Peyer's patch (tissue), 4 donors: ENCODE measurements at regions not wholly inside any gene's neighbourhood (a gene's known extent, or its start where the extent isn't known, plus 50 kb on each side); places are given as distances from the start of the nearest gene placed in this dataset.
"Not testable (repeated sequence)": the region's sequence is repeated elsewhere in the genome, so short reads cannot be mapped to it uniquely, and the experiment has no call there.

Experiments
- DNase-seq, 3 donors: peaks; one replicate each; pipeline ENCODE4 v3.0.0-alpha.2; 2017 to 2019
- H3K27ac ChIP-seq, 4 donors: fragments of 200-600 bp; sonication (generic); one replicate each; pipeline ENCODE4 v1.5.1; 2016 to 2019
- H3K27me3 ChIP-seq, 2 donors: fragments of 200-600 bp; sonication (generic); one replicate each; pipeline ENCODE4 v1.5.1; 2019
- H3K36me3 ChIP-seq, 3 donors: fragments of 200-600 bp; sonication (generic); one replicate each; pipeline ENCODE4 v1.5.1; 2016 to 2019
- H3K4me1 ChIP-seq, 4 donors: fragments of 200-600 bp; sonication (generic); one replicate each; pipeline ENCODE4 v1.5.1; 2016 to 2019
- H3K4me3 ChIP-seq, 4 donors: fragments of 200-600 bp; sonication (generic); 1 replicate in 3 of 4; 2 replicates in 1 of 4; pipeline ENCODE4 v1.5.1; 2016 to 2019; ENCODE audit warnings: mild to moderate bottlenecking in 1 of 4
- H3K9me3 ChIP-seq, 4 donors: fragments of 200-600 bp; sonication (generic); one replicate each; pipeline ENCODE4 v1.5.1; 2016 to 2019; ENCODE audit warnings: mild to moderate bottlenecking in 1 of 4
- POLR2A ChIP-seq, 2 donors: fragments of 450-650 bp; IDR thresholded peaks; one replicate each; pipeline ENCODE4 v1.5.1; 2017; ENCODE audit warnings: antibody characterized with exemption in 2 of 2, mild to moderate bottlenecking in 2 of 2, moderate library complexity in 2 of 2
- TF ChIP-seq, protein P1 (sequence below), 6 experiments: fragments of 450-650 bp in 4 of 6; fragments of 200-600 bp in 2 of 6; sonication (generic) in 1 of 6; IDR thresholded peaks; one replicate each; pipeline ENCODE4 v1.5.1; 2017 to 2019; ENCODE audit warnings: antibody characterized with exemption in 6 of 6, mild to moderate bottlenecking in 3 of 6, moderate library complexity in 1 of 6

DNA sequence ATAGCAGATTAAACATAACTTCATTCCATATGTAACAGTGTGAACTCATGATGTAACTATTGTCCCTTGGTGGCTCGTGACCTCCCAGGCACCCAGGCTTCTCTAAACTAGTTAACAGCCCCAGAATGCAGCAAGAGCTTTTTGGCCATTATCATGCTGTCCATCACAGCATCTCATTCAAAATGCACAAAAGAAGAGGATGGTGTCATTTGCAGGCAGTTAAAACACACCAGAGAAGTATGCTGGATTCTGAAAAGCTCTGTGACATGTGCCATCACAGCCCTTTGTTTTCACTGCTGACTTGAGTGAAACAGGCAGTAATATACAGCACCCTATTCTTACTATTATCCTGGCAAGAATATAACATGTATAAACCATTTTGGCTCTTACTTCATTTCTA is 117.6 kb upstream of the CHMP2B start:
- no peaks in the 10 kb centered on the region for H3K27me3 ChIP-seq
- H3K4me3 ChIP-seq, result no peak overlapping the region
- H3K27ac ChIP-seq, result no peak overlapping the region
- DNase-seq, result no peak
- no peaks in the 10 kb centered on the region for H3K36me3 ChIP-seq
- no peaks in the 10 kb centered on the region for H3K9me3 ChIP-seq
- H3K4me1 ChIP-seq, result no peaks in the 10 kb centered on the region
- TF ChIP-seq, protein P1, sequence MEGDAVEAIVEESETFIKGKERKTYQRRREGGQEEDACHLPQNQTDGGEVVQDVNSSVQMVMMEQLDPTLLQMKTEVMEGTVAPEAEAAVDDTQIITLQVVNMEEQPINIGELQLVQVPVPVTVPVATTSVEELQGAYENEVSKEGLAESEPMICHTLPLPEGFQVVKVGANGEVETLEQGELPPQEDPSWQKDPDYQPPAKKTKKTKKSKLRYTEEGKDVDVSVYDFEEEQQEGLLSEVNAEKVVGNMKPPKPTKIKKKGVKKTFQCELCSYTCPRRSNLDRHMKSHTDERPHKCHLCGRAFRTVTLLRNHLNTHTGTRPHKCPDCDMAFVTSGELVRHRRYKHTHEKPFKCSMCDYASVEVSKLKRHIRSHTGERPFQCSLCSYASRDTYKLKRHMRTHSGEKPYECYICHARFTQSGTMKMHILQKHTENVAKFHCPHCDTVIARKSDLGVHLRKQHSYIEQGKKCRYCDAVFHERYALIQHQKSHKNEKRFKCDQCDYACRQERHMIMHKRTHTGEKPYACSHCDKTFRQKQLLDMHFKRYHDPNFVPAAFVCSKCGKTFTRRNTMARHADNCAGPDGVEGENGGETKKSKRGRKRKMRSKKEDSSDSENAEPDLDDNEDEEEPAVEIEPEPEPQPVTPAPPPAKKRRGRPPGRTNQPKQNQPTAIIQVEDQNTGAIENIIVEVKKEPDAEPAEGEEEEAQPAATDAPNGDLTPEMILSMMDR (IDR thresholded peaks at IDR 0.05), result no peak

DNA sequence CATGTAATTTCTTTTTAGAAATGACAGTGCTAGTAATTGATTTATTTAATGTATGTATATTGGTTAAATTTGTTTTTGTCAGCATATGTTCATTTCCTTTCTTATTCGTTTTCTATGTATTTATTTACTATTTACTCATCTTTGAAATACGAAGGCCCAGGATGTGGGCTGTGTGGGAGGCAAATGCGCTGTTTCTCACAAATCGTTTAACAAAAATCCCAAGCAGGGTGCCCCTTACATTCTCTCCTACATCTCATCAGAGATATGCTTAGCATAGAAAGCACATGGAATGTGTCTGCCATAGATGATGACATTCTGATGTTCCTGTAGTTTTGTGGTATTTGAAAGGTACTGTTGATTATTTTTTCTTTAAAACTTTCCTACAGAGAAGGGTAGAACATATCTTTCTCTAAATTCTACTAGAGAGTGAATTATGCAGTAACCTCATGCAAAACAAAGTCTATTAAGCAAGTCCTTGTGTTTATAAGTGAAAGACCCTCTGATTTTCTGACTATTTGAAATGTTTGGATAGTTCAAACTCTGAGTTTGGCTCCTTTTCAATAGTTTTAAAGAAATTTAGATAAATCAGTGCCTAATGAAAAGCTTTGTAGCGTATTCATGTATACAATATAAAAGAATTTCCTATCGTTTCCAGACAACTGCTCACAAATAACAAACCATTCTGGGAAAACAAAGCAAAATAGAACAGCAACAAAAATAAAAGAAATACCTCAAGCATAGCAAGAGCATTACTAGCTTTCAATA is 111.1 kb upstream of the VGLL3 start:
- no peak overlapping the region for H3K27ac ChIP-seq
- TF ChIP-seq POLR2A (IDR thresholded peaks at IDR 0.05), result no peak
- TF ChIP-seq, protein P1 (IDR thresholded peaks at IDR 0.05), result no peak
- no peaks in the 10 kb centered on the region for H3K9me3 ChIP-seq

DNA sequence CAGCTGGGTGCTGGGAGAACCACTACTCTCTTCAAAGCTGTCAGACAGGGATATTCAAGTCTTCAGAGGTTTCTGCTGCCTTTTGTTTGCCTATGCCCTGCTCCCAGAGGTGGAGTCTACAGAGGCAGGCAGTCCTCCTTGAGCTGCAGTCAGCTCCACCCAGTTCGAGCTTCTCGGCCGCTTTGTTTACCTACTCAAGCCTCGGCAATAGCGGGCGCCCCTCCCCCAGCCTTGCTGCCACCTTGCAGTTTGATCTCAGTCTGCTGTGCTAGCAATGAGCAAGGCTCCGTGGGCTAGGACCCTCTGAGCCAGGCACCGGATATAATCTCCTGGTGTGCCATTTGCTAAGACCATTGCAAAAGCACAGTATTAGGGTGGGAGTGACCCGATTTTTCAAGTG is 106.8 kb upstream of the VGLL3 start:
- not testable (repeated sequence) for H3K27ac ChIP-seq, DNase-seq, H3K36me3 ChIP-seq, H3K9me3 ChIP-seq, H3K27me3 ChIP-seq, H3K4me1 ChIP-seq, H3K4me3 ChIP-seq

More for the DNA sequence above, 111.1 kb upstream of the VGLL3 start:
- Histone ChIP-seq H3K4me3 (no peak overlapping the region), H3K4me1 (no peaks in the 10 kb centered on the region), H3K36me3 (no peaks in the 10 kb centered on the region), H3K27me3 (no peaks in the 10 kb centered on the region)
- no peak for DNase-seq

DNA sequence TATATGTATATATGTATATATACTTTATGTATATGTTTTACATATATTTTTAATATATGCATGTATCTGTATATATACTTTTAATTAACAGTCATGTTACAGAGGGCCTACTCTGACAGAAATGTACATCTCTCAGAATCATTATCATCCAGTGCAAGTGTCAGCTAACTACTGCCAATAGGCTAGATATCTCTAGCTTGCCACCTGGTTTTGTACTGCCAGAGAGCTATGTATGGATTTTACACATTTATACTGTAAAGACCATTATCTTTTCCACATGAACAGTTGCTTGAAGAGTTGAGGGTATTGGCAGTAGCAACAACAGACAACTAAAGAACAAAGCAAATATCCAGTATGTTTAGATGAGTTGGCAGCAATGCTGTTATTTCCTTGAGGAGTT is 99.7 kb upstream of the VGLL3 start:
- Histone ChIP-seq H3K36me3 (no peaks in the 10 kb centered on the region), H3K4me1 (no peaks in the 10 kb centered on the region), H3K4me3 (no peak overlapping the region), H3K27ac (no peak overlapping the region), H3K27me3 (no peaks in the 10 kb centered on the region), H3K9me3 (no peaks in the 10 kb centered on the region)
- TF ChIP-seq, protein P1 (IDR thresholded peaks at IDR 0.05), result no peak
- no peak for TF ChIP-seq POLR2A (IDR thresholded peaks at IDR 0.05)
- DNase-seq, result no peak

DNA sequence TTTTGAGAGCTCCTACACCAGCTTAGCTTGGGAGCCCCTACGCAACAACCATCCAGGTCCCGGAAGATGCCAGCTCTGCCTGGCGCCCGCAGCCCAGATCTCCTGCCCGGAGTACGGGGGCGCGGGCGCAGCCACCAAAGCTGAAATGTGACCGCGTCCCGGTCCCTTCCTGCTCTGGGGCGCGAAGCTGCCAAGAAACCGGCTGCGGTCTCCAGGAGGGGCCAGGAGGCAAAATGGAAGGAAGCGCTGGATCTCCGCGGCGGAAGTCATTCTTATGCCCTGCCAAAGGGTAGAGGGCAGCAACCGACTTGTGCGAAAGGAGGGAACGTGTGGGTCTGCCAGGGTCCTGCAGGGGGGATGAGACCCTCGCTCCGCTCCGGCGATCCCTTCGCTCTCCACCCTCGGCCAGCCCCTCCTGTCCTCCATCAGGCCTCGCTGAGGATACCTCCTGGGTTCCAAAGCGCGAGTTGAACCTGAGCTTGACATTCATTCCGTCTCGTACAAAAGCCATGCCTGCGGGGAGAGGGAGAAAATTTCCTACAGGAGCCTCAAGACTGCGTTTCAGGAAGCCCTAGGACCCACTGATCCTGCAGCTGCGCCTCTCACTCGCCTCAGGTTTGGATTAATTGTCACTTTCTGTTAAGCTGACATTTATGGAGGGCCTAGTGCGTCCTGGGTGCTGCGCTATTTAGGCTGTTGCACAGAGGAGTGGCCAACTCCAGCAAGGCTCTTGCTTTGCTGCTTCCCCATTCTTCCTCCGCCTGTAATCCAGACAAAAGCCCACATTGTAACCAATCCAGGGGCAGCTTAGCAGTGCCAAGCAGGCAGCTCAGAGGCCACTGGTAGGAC is 98.3 kb upstream of the VGLL3 start:
- H3K4me3 ChIP-seq, result peak overlapping the region; percentile 24 to 71 (median 51)
- H3K27me3 ChIP-seq, result no peaks in the 10 kb centered on the region
- no peaks in the 10 kb centered on the region for H3K36me3 ChIP-seq
- DNase-seq, result peak in 2 of 3 donors; percentile 51 to 55
- H3K27ac ChIP-seq, result peak overlapping the region in 3 of 4 donors; percentile 65 to 78 (median 72)
- H3K4me1 ChIP-seq, result no peaks in the 10 kb centered on the region
- peak in 1 of 2 donors; percentile 31 for TF ChIP-seq POLR2A (IDR thresholded peaks at IDR 0.05)
- TF ChIP-seq, protein P1 (IDR thresholded peaks at IDR 0.05), result no peak
- no peaks in the 10 kb centered on the region for H3K9me3 ChIP-seq

DNA sequence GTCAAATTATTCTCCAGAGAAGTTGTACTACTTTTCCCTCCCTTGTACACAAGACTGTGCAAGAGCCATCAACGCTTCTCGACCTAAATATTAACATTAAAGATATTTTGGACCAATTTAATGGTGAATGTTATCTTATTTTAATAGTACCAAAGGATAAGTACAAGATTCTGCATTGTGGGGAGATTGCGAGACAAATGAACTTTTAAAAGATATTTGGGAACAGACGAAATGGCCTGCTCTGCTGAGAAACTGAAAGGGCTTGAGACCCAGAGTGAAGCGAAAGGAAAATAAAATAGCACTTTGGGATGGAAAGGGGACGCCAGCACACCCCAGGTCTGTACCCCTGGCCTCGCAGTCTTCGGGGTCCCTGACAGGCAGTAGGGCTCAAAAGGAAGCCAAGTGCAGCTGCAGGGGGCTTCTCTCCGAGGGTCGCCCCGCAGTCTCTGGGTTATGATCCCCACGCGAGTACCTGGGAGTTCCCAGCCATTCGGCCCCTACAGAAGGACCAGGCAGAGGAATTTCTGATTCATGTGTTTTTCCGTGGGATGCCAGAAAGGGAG is 97.6 kb upstream of the VGLL3 start:
- no peak for TF ChIP-seq POLR2A (IDR thresholded peaks at IDR 0.05)
- TF ChIP-seq, protein P1 (IDR thresholded peaks at IDR 0.05), result no peak
- DNase-seq, result no peak
- Histone ChIP-seq H3K36me3 (no peaks in the 10 kb centered on the region), H3K4me1 (no peaks in the 10 kb centered on the region), H3K9me3 (no peaks in the 10 kb centered on the region), H3K27ac (peak overlapping the region in 3 of 4 donors; percentile 65 to 78 (median 72)), H3K4me3 (peak overlapping the region; percentile 24 to 71 (median 51)), H3K27me3 (no peaks in the 10 kb centered on the region)
